Brain microvascular endothelial cell (primary cell): ENCODE measurements at regions not wholly inside any gene's neighbourhood (a gene's known extent, or its start where the extent isn't known, plus 50 kb on each side); places are given as distances from the start of the nearest gene placed in this dataset.

Experiments used
- DNase-seq: peaks from one replicate; pipeline ENCODE4 v3.0.0-alpha.2; 2020
- H3K27ac ChIP-seq: fragments of 250-450 bp; sonication (Bioruptor Pico); 2 replicates; pipeline ENCODE4 v1.5.1; 2020; ENCODE audit warnings: mild to moderate bottlenecking, moderate library complexity
- H3K27me3 ChIP-seq: fragments of 250-450 bp; sonication (Bioruptor Pico); replicated peaks from 2 replicates; pipeline ENCODE4 v1.5.1; 2020; ENCODE audit warnings: mild to moderate bottlenecking
- H3K36me3 ChIP-seq: fragments of 250-450 bp; sonication (Bioruptor Pico); replicated peaks from 2 replicates; pipeline ENCODE4 v1.5.1; 2020; ENCODE audit warnings: mild to moderate bottlenecking
- H3K4me3 ChIP-seq: 2 replicates; pipeline ENCODE4 v1.5.1; 2011; ENCODE audit warnings: low read depth, mild to moderate bottlenecking, control low read depth, low read length, moderate library complexity
- CTCF ChIP-seq: IDR thresholded peaks from 2 replicates; pipeline ENCODE4 v1.5.1; 2011; ENCODE audit warnings: low read depth, mild to moderate bottlenecking, moderate library complexity, low read length, control low read depth, inconsistent platforms; ENCODE audit errors: missing control alignments
- in situ Hi-C: cut with HindIII; loops from 2 replicates; pipeline ENCODE4 v1.10.0; 2017; ENCODE audit warnings: low sequenced_read_pairs, low pct_ligation_motif_present

DNA sequence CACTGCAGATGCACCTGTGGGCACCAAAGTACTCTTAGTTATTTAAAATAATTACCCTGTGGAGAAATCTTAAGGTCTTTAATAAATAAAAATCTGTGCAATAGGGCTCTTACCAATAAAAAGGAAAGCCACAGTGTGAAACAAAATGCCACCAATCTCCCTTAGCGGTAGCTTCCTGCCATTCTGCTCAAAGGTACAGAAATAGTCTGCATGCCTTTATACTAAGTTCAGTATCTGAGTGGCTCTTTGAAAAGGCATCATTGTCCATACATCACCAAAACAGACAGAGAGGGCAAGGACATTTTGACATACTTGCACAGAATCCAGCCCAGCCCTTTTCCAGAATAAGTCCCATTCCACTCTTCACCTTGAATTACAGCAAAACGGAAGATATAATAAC lies 161.0 kb downstream of the KLF12 start:
- DNase-seq, result no peak
- H3K36me3 ChIP-seq, result no peaks in the 10 kb centered on the region
- no peak overlapping the region for H3K27ac ChIP-seq
- in situ Hi-C loops, result no loop called here
- H3K4me3 ChIP-seq, result no peak overlapping the region
- TF ChIP-seq CTCF, result no peak
- H3K27me3 ChIP-seq, result no peaks in the 10 kb centered on the region

DNA sequence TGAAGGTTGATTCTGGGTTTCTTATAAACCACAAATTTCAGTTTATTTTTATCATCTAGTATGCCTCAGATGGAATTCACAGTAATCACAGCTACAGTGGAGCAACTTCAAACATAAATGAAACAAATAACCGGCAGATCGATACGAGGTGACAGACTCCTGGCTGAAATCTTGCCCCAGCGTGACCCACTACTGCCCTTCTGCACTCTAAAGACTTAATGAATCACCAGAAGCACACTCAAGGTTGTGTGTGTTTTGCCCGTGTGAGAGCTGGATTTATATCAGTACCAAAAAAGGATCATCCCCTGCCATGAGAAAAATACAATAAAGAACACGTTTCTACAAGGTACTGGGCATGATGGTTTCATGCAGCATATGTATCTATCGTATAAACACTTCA lies 161.7 kb downstream of the KLF12 start:
- Histone ChIP-seq H3K36me3 (no peaks in the 10 kb centered on the region), H3K4me3 (no peak overlapping the region), H3K27ac (no peak overlapping the region), H3K27me3 (no peaks in the 10 kb centered on the region)
- no peak for TF ChIP-seq CTCF
- in situ Hi-C loops, result no loop called here
- no peak for DNase-seq

GRCh38 chr13:73971481-73971880 lies 162.7 kb downstream of the KLF12 start:
- no peak for TF ChIP-seq CTCF
- Histone ChIP-seq H3K36me3 (no peaks in the 10 kb centered on the region), H3K27ac (no peak overlapping the region), H3K27me3 (no peaks in the 10 kb centered on the region), H3K4me3 (no peak overlapping the region)
- in situ Hi-C loops, result no loop called here
- no peak for DNase-seq

DNA sequence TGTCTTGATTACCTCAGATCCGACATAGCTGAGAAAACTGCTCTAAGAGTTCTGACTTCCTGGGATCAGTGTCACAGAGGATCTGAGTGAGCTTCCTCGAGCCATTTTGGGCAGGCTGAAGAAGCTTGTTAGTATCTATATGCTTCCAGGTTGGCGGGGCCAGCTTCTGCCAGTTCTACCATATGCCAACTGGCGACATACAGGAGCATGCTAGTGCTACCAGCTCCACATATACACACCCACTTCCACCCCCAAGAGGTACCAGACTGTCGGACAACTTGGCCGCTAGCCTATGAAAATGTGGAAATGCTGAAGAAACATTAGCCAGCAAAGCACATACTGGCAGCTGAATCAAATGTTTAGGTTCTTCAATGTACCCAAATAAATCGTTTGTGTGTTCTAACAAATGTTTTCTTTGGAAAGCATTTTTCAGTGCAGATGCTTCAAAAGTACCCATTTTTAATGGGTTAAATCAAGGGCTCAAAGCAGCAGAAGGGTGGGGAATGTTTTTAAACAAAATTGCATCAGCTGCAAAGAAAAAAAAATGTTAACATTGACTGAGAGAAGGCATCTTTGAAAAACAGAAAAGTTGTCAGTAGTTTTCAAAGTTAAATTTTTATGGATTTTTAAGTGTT lies 163.7 kb downstream of the KLF12 start:
- H3K27ac ChIP-seq, result no peak overlapping the region
- no peaks in the 10 kb centered on the region for H3K27me3 ChIP-seq
- peak; percentile 5 for DNase-seq
- TF ChIP-seq CTCF, result no peak
- no peaks in the 10 kb centered on the region for H3K36me3 ChIP-seq
- H3K4me3 ChIP-seq, result no peak overlapping the region
- in situ Hi-C loops, result no loop called here

- in situ Hi-C loops, result no loop called here
- Histone ChIP-seq H3K36me3 (no peaks in the 10 kb centered on the region), H3K27me3 (no peaks in the 10 kb centered on the region), H3K4me3 (no peak overlapping the region), H3K27ac (no peak overlapping the region)
- DNase-seq, result no peak
- no peak for TF ChIP-seq CTCF
Measured at GRCh38 chr13:73967397-73968165, 166.6 kb downstream of the KLF12 start.

DNA sequence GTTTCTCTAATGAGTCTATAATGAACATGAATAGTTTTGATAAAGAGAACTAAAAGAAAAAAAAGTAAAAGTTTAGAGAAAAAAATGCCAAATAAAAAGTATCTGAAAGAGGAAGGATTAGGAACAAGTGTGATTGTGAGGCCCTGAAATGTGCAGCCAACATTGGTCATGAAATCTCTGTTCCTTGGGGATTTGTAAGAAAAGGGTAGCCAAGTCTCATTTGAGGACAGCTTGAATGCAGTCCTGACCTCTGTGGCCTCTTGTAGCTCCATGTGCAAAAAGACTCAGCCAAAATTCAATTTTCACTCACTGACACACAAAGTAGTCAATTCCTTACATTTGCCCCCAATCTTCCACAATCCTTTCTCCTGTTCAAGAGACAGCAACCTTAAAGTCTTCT lies 167.9 kb downstream of the KLF12 start:
- in situ Hi-C loops, result no loop called here
- no peak overlapping the region for H3K4me3 ChIP-seq
- H3K36me3 ChIP-seq, result no peaks in the 10 kb centered on the region
- H3K27ac ChIP-seq, result no peak overlapping the region
- DNase-seq, result no peak
- no peaks in the 10 kb centered on the region for H3K27me3 ChIP-seq
- TF ChIP-seq CTCF, result no peak
